ENCODE measurements at regions not wholly inside any gene's neighbourhood (a gene's known extent, or its start where the extent isn't known, plus 50 kb on each side); places are given as distances from the start of the nearest gene placed in this dataset.

- TF ChIP-seq TAF1 (conservative IDR thresholded peaks at IDR 0.05) (no peak), RAD21 (IDR thresholded peaks at IDR 0.05) (no peak), CTCF (IDR thresholded peaks at IDR 0.05; ENCODE audit: low read depth, low read length, missing input control) (no peak), SP1 (IDR thresholded peaks at IDR 0.05) (no peak), MAX (IDR thresholded peaks at IDR 0.05) (no peak), EGR1 (IDR thresholded peaks at IDR 0.05; ENCODE audit: low read depth in 2 of 2) (no peak), HNF4G (IDR thresholded peaks at IDR 0.05) (no peak), RXRA (IDR thresholded peaks at IDR 0.05) (no peak), GABPA (IDR thresholded peaks at IDR 0.05 in 1 of 2, conservative IDR thresholded peaks at IDR 0.05 in 1 of 2) (no peak)
- TF ChIP-seq, protein P1, sequence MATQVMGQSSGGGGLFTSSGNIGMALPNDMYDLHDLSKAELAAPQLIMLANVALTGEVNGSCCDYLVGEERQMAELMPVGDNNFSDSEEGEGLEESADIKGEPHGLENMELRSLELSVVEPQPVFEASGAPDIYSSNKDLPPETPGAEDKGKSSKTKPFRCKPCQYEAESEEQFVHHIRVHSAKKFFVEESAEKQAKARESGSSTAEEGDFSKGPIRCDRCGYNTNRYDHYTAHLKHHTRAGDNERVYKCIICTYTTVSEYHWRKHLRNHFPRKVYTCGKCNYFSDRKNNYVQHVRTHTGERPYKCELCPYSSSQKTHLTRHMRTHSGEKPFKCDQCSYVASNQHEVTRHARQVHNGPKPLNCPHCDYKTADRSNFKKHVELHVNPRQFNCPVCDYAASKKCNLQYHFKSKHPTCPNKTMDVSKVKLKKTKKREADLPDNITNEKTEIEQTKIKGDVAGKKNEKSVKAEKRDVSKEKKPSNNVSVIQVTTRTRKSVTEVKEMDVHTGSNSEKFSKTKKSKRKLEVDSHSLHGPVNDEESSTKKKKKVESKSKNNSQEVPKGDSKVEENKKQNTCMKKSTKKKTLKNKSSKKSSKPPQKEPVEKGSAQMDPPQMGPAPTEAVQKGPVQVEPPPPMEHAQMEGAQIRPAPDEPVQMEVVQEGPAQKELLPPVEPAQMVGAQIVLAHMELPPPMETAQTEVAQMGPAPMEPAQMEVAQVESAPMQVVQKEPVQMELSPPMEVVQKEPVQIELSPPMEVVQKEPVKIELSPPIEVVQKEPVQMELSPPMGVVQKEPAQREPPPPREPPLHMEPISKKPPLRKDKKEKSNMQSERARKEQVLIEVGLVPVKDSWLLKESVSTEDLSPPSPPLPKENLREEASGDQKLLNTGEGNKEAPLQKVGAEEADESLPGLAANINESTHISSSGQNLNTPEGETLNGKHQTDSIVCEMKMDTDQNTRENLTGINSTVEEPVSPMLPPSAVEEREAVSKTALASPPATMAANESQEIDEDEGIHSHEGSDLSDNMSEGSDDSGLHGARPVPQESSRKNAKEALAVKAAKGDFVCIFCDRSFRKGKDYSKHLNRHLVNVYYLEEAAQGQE (IDR thresholded peaks at IDR 0.05): no peak
These were observed 106.9 kb upstream of the LARP1 start for GRCh38 chr5:154648229-154648628.

Data from liver (tissue), 3 donors.